ENCODE measurements at regions not wholly inside any gene's neighbourhood (a gene's known extent, or its start where the extent isn't known, plus 50 kb on each side); places are given as distances from the start of the nearest gene placed in this dataset.
"Not testable (repeated sequence)": the region's sequence is repeated elsewhere in the genome, so short reads cannot be mapped to it uniquely, and the experiment has no call there.

GRCh38 chr5:99510237-99510866 lies 581.5 kb upstream of the CHD1 start:
- not testable (repeated sequence) for H3K4me1 Mint-ChIP-seq; H3K27ac ChIP-seq (ENCODE audit: insufficient read length, low read depth, low read length); H2BK120ac ChIP-seq (ENCODE audit: low read depth, low read length, poor library complexity, severe bottlenecking); H3K27ac Mint-ChIP-seq; H3K18ac ChIP-seq (ENCODE audit: insufficient read length, low read depth, low read length); H4K5ac ChIP-seq (ENCODE audit: insufficient read length, low read depth, low read length); H2BK5ac ChIP-seq (ENCODE audit: insufficient read length, low read length); H2AK5ac ChIP-seq (ENCODE audit: insufficient read length, low read length); H3K4me3 Mint-ChIP-seq; H3K27me3 ChIP-seq (ENCODE audit: insufficient read depth, low read length); H3T11ph ChIP-seq (ENCODE audit: low read length); H3K79me2 ChIP-seq (ENCODE audit: insufficient read depth, low read length); H3K4ac ChIP-seq (ENCODE audit: low read depth, low read length); H3K56ac ChIP-seq (ENCODE audit: insufficient read length, low read depth, low read length); H2BK20ac ChIP-seq (ENCODE audit: low read depth, low read length, poor library complexity, severe bottlenecking); H3K23me2 ChIP-seq (ENCODE audit: insufficient read length, low read depth, low read length, poor library complexity, severe bottlenecking); H3K4me1 ChIP-seq (ENCODE audit: insufficient read depth, low read length); H2AFZ ChIP-seq (ENCODE audit: low read length); H4K20me1 ChIP-seq (ENCODE audit: control insufficient read depth, insufficient read depth, insufficient read length); H3K23ac ChIP-seq (ENCODE audit: insufficient read length, low read depth, low read length); H2BK15ac ChIP-seq (ENCODE audit: low read depth, low read length); DNase-seq; H3K14ac ChIP-seq (ENCODE audit: insufficient read depth, low read length); H3K4me2 ChIP-seq (ENCODE audit: insufficient read depth, insufficient read length, low read length); H3K79me1 ChIP-seq (ENCODE audit: insufficient read depth, low read depth, low read length, poor library complexity, severe bottlenecking); H3K9me3 ChIP-seq (ENCODE audit: control insufficient read depth, low read depth, low read length); H3K9ac ChIP-seq (ENCODE audit: extremely low read depth, insufficient read length, low read length); H2BK12ac ChIP-seq (ENCODE audit: insufficient read length, low read depth, low read length); H4K91ac ChIP-seq (ENCODE audit: insufficient read length, low read depth, low read length); H4K8ac ChIP-seq (replicated peaks; ENCODE audit: insufficient read length, low read depth, low read length); H3K27me3 Mint-ChIP-seq (ENCODE audit: low read depth)
- no CpG with 5 or more reads among the region's 1 CpG for WGBS (ENCODE audit: extremely low coverage, insufficient read length, low lambda C conversion rate)
- Mint-ChIP-seq H3K36me3 (ENCODE audit: insufficient read depth in 1 of 3, low read depth in 3 of 3) (peaks cover 4 to 15% (median 5%) of the 10 kb centered on the region in 3 experiments; a peak in 6 of 7 replicates), H3K9me3 (peaks cover 17 to 24% of the 10 kb centered on the region in 2 experiments)

GRCh38 chr5:99509064-99509463 lies 580.3 kb upstream of the CHD1 start:
- not testable (repeated sequence) for H3K4ac ChIP-seq (ENCODE audit: low read depth, low read length); H3K4me3 Mint-ChIP-seq; H3K9ac ChIP-seq (ENCODE audit: extremely low read depth, insufficient read length, low read length)

More at GRCh38 chr5:99509064-99509463, 580.3 kb upstream of the CHD1 start:
- not testable (repeated sequence) for H2AFZ ChIP-seq (ENCODE audit: low read length); H3K9me3 ChIP-seq (ENCODE audit: control insufficient read depth, low read depth, low read length); H2BK120ac ChIP-seq (ENCODE audit: low read depth, low read length, poor library complexity, severe bottlenecking); H3K79me1 ChIP-seq (ENCODE audit: insufficient read depth, low read depth, low read length, poor library complexity, severe bottlenecking); H3K27ac ChIP-seq (ENCODE audit: insufficient read length, low read depth, low read length); H3K18ac ChIP-seq (ENCODE audit: insufficient read length, low read depth, low read length); H2BK20ac ChIP-seq (ENCODE audit: low read depth, low read length, poor library complexity, severe bottlenecking); H2BK5ac ChIP-seq (ENCODE audit: insufficient read length, low read length); H3K14ac ChIP-seq (ENCODE audit: insufficient read depth, low read length); H3K23ac ChIP-seq (ENCODE audit: insufficient read length, low read depth, low read length); H4K5ac ChIP-seq (ENCODE audit: insufficient read length, low read depth, low read length); H2AK5ac ChIP-seq (ENCODE audit: insufficient read length, low read length); H3K56ac ChIP-seq (ENCODE audit: insufficient read length, low read depth, low read length); H3K27ac Mint-ChIP-seq; H3T11ph ChIP-seq (ENCODE audit: low read length); H3K4me1 Mint-ChIP-seq; H2BK15ac ChIP-seq (ENCODE audit: low read depth, low read length); H4K91ac ChIP-seq (ENCODE audit: insufficient read length, low read depth, low read length); H3K23me2 ChIP-seq (ENCODE audit: insufficient read length, low read depth, low read length, poor library complexity, severe bottlenecking); H3K79me2 ChIP-seq (ENCODE audit: insufficient read depth, low read length); H3K27me3 Mint-ChIP-seq (ENCODE audit: low read depth); H4K8ac ChIP-seq (replicated peaks; ENCODE audit: insufficient read length, low read depth, low read length); H3K4me1 ChIP-seq (ENCODE audit: insufficient read depth, low read length); H3K27me3 ChIP-seq (ENCODE audit: insufficient read depth, low read length); DNase-seq; H2BK12ac ChIP-seq (ENCODE audit: insufficient read length, low read depth, low read length); H4K20me1 ChIP-seq (ENCODE audit: control insufficient read depth, insufficient read depth, insufficient read length); H3K4me2 ChIP-seq (ENCODE audit: insufficient read depth, insufficient read length, low read length)
- WGBS (ENCODE audit: extremely low coverage, insufficient read length, low lambda C conversion rate), result no CpG with 5 or more reads among the region's 9 CpGs
- H3K9me3 Mint-ChIP-seq, result peaks cover 17 to 24% of the 10 kb centered on the region in 2 experiments
- H3K36me3 Mint-ChIP-seq (ENCODE audit: insufficient read depth in 1 of 3, low read depth in 3 of 3), result peaks cover 4 to 15% (median 5%) of the 10 kb centered on the region in 3 experiments; a peak in 6 of 7 replicates
